ENCODE measurements at regions not wholly inside any gene's neighbourhood (a gene's known extent, or its start where the extent isn't known, plus 50 kb on each side); places are given as distances from the start of the nearest gene placed in this dataset.
A peak's percentile ranks its signal among the peaks of the same experiment; 100 is the strongest.

- Histone ChIP-seq H3K4me2 (ENCODE audit: unreplicated experiment) (no peak overlapping the region), H3K9ac (no peak overlapping the region), H3K36me3 (ENCODE audit: low read depth) (no peaks in the 10 kb centered on the region), H4K20me1 (ENCODE audit: insufficient read depth) (no peaks in the 10 kb centered on the region), H3K9me2 (ENCODE audit: insufficient read depth) (no peaks in the 10 kb centered on the region), H3K79me2 (ENCODE audit: insufficient read depth) (no peaks in the 10 kb centered on the region), H3K9me3 (ENCODE audit: low read depth) (no peaks in the 10 kb centered on the region), H2AFZ (no peak overlapping the region), H3K4me1 (ENCODE audit: insufficient read depth) (peaks cover 10% of the 10 kb centered on the region), H3K27ac (no peak overlapping the region), H3K4me3 (no peak overlapping the region), H3K27me3 (replicated peaks; ENCODE audit: insufficient read depth) (no peaks in the 10 kb centered on the region), H3F3A (ENCODE audit: insufficient read depth) (no peaks in the 10 kb centered on the region)
- 84 to 90% methylated on average over 20 to 21 of the region's 21 CpGs for WGBS, 2 experiments (ENCODE audit: low coverage in 1 of 2, low lambda C conversion rate in 2 of 2, missing lambda C conversion rate in 2 of 2)
- no peak for TF ChIP-seq EZH2 (IDR thresholded peaks at IDR 0.05; ENCODE audit: insufficient read depth, poor library complexity, severe bottlenecking)
- no peak for TF ChIP-seq EZH2phosphoT487 (IDR thresholded peaks at IDR 0.05; ENCODE audit: insufficient read depth, low read depth)
- no peak for DNase-seq
- in situ Hi-C loops (cut with MboI): no loop called here
Observed at GRCh38 chr2:240249423-240250149, 109.1 kb upstream of the OTOS start.

- Histone ChIP-seq H3K4me3 (no peak overlapping the region), H3K9me3 (ENCODE audit: low read depth) (no peaks in the 10 kb centered on the region), H3K79me2 (ENCODE audit: insufficient read depth) (no peaks in the 10 kb centered on the region), H3K9me2 (ENCODE audit: insufficient read depth) (no peaks in the 10 kb centered on the region), H3K9ac (no peak overlapping the region), H3K4me2 (ENCODE audit: unreplicated experiment) (no peak overlapping the region), H3K36me3 (ENCODE audit: low read depth) (no peaks in the 10 kb centered on the region), H3F3A (ENCODE audit: insufficient read depth) (no peaks in the 10 kb centered on the region), H3K4me1 (ENCODE audit: insufficient read depth) (peaks cover 10% of the 10 kb centered on the region), H3K27me3 (replicated peaks; ENCODE audit: insufficient read depth) (0 out of 2 replicates have a peak, but pooled peaks cover 3% of the 10 kb centered on the region), H3K27ac (no peak overlapping the region), H2AFZ (no peak overlapping the region), H4K20me1 (ENCODE audit: insufficient read depth) (no peaks in the 10 kb centered on the region)
- in situ Hi-C loops (cut with MboI): no loop called here
- 86 to 92% methylated on average over 11 to 14 of the region's 14 CpGs for WGBS, 2 experiments (ENCODE audit: low coverage in 1 of 2, low lambda C conversion rate in 2 of 2, missing lambda C conversion rate in 2 of 2)
- DNase-seq: no peak
- TF ChIP-seq EZH2phosphoT487 (IDR thresholded peaks at IDR 0.05; ENCODE audit: insufficient read depth, low read depth) (no peak), EZH2 (IDR thresholded peaks at IDR 0.05; ENCODE audit: insufficient read depth, poor library complexity, severe bottlenecking) (no peak)
Observed at GRCh38 chr2:240250150-240250984, 109.9 kb upstream of the OTOS start.

GRCh38 chr2:240250985-240251847 lies 110.8 kb upstream of the OTOS start:
- Histone ChIP-seq H3K9ac (no peak overlapping the region), H3K4me3 (no peak overlapping the region), H3K36me3 (ENCODE audit: low read depth) (no peaks in the 10 kb centered on the region), H3K4me1 (ENCODE audit: insufficient read depth) (peaks cover 10% of the 10 kb centered on the region), H3K27me3 (replicated peaks; ENCODE audit: insufficient read depth) (peaks cover 12% of the 10 kb centered on the region), H3K4me2 (ENCODE audit: unreplicated experiment) (peak overlapping the region; percentile 18), H3K79me2 (ENCODE audit: insufficient read depth) (no peaks in the 10 kb centered on the region), H4K20me1 (ENCODE audit: insufficient read depth) (no peaks in the 10 kb centered on the region), H3K9me2 (ENCODE audit: insufficient read depth) (no peaks in the 10 kb centered on the region), H3K27ac (no peak overlapping the region), H3K9me3 (ENCODE audit: low read depth) (no peaks in the 10 kb centered on the region), H2AFZ (no peak overlapping the region), H3F3A (ENCODE audit: insufficient read depth) (no peaks in the 10 kb centered on the region)
- 34 to 39% methylated on average over 30 to 32 of the region's 32 CpGs for WGBS, 2 experiments (ENCODE audit: low coverage in 1 of 2, low lambda C conversion rate in 2 of 2, missing lambda C conversion rate in 2 of 2)
- peak; percentile 94 for DNase-seq
- in situ Hi-C loops (cut with MboI): no loop called here
- no peak for TF ChIP-seq EZH2 (IDR thresholded peaks at IDR 0.05; ENCODE audit: insufficient read depth, poor library complexity, severe bottlenecking)
- TF ChIP-seq EZH2phosphoT487 (IDR thresholded peaks at IDR 0.05; ENCODE audit: insufficient read depth, low read depth): no peak

GRCh38 chr2:240251848-240252190 lies 111.4 kb upstream of the OTOS start:
- no peaks in the 10 kb centered on the region for H3K36me3 ChIP-seq (ENCODE audit: low read depth)
- H2AFZ ChIP-seq: no peak overlapping the region
- WGBS, 2 experiments (ENCODE audit: low coverage in 1 of 2, low lambda C conversion rate in 2 of 2, missing lambda C conversion rate in 2 of 2): 77 to 80% methylated on average over 5 to 6 of the region's 6 CpGs
- no peak for DNase-seq
- no peaks in the 10 kb centered on the region for H3K9me3 ChIP-seq (ENCODE audit: low read depth)
- H3K27ac ChIP-seq: no peak overlapping the region
- TF ChIP-seq EZH2phosphoT487 (IDR thresholded peaks at IDR 0.05; ENCODE audit: insufficient read depth, low read depth) (no peak), EZH2 (IDR thresholded peaks at IDR 0.05; ENCODE audit: insufficient read depth, poor library complexity, severe bottlenecking) (no peak)
- H3K9me2 ChIP-seq (ENCODE audit: insufficient read depth): no peaks in the 10 kb centered on the region
- in situ Hi-C loops (cut with MboI): no loop called here
- no peaks in the 10 kb centered on the region for H4K20me1 ChIP-seq (ENCODE audit: insufficient read depth)
- H3K4me2 ChIP-seq (ENCODE audit: unreplicated experiment): no peak overlapping the region
- H3K27me3 ChIP-seq (replicated peaks; ENCODE audit: insufficient read depth): peaks cover 15% of the 10 kb centered on the region
- no peaks in the 10 kb centered on the region for H3K79me2 ChIP-seq (ENCODE audit: insufficient read depth)
- no peak overlapping the region for H3K9ac ChIP-seq
- no peak overlapping the region for H3K4me3 ChIP-seq
- no peaks in the 10 kb centered on the region for H3F3A ChIP-seq (ENCODE audit: insufficient read depth)
- H3K4me1 ChIP-seq (ENCODE audit: insufficient read depth): peaks cover 10% of the 10 kb centered on the region

All from GM23248 (cell line).